ENCODE measurements at regions not wholly inside any gene's neighbourhood (a gene's known extent, or its start where the extent isn't known, plus 50 kb on each side); places are given as distances from the start of the nearest gene placed in this dataset.

GRCh38 chr11:26062660-26063059 is 269.3 kb upstream of the ANO3 start:
- TF ChIP-seq CTCF (IDR thresholded peaks at IDR 0.05) (no peak), POLR2A (IDR thresholded peaks at IDR 0.05) (no peak)

Measured in adrenal gland (tissue), 5 donors.